ENCODE measurements at regions not wholly inside any gene's neighbourhood (a gene's known extent, or its start where the extent isn't known, plus 50 kb on each side); places are given as distances from the start of the nearest gene placed in this dataset.

DNA sequence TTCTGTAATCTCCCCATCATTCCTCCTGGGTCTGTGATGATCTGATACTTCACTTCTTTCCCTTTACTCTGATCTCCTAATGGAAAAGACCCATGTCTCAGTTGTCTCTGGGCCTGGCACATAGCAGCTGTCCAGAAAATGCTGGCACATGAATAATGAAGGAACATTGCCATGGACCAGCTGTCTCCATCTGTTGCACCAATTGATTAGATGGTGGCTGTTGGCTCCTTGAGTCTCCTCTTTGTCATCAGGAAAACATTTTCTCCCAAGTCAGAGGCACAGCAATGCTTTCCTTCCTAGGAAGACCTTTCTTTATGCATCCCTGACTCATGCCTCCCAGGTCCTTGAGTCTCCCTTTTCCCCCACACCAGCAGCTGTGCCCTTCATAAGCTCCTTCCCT lies 286.2 kb upstream of the CXCR4 start:
- no peak for DNase-seq (ENCODE audit: low read depth)

DNA sequence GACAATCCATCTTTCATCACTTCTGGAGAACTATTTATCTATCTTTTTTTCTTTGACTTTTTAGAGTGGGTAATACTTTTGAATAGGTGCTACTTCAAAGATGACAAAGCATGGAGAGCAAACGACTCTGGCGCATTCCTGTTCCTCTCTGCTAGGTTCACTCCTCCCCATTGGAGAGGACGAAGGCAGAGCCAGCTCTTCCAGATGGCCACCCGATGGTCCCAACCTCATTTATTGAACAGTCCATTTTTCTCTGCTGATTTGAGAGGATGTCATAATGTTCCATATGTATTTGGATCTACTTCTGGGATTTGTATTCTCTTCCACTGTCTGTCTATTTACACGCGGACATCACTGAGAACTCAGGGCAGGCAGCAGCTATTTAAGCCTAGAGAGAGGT lies 284.3 kb upstream of the CXCR4 start:
- DNase-seq (ENCODE audit: low read depth) = no peak

DNA sequence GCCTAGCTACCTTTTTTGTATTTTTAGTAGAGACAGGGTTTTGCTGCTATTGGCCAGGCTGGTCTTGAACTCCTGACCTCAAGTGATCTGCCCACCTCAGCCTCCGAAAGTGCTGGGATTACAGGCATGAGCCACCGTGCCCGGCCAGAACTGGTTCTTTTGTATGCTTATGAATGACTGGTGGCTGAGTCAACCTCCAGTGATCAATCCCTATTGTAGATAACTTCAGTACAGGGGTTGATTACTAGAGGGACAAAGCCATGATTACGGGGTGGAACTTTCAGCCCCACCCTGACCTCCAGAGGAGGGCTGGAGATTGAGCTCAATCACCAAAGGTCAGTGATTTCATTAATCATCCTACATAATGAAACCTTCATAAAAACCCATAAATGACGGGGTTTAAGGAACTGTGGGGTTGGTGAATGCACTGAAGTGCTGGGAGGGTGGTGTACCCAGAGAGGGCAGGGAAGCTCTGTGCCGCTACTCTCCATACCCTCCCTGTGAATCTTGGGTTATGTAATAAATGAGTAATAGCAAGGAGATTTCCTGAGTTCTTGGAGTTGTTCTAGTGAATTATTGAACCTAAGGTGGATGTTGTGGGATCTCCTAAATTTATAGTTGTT lies 281.8 kb upstream of the CXCR4 start:
- no peak for DNase-seq (ENCODE audit: low read depth)

DNA sequence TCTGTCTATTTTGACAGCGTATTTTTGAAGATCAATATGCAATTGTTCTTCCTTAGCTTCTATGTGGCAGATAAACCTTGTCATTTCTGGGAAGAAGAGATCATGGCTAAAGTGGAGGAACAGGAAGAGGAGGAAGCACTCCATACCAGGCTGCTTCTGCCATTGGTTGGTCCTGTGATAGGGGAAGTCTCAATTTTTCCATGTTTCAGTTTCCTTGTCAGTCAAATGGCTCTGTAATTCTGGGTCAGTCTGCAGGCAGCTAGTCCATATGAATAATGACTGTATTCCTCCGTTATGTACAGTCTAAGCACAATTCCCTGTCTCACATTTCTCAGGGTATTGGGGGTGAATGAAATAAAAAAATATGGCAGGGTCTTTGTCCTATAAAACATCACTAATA lies 277.6 kb upstream of the CXCR4 start:
- no peak for DNase-seq (ENCODE audit: low read depth)

DNA sequence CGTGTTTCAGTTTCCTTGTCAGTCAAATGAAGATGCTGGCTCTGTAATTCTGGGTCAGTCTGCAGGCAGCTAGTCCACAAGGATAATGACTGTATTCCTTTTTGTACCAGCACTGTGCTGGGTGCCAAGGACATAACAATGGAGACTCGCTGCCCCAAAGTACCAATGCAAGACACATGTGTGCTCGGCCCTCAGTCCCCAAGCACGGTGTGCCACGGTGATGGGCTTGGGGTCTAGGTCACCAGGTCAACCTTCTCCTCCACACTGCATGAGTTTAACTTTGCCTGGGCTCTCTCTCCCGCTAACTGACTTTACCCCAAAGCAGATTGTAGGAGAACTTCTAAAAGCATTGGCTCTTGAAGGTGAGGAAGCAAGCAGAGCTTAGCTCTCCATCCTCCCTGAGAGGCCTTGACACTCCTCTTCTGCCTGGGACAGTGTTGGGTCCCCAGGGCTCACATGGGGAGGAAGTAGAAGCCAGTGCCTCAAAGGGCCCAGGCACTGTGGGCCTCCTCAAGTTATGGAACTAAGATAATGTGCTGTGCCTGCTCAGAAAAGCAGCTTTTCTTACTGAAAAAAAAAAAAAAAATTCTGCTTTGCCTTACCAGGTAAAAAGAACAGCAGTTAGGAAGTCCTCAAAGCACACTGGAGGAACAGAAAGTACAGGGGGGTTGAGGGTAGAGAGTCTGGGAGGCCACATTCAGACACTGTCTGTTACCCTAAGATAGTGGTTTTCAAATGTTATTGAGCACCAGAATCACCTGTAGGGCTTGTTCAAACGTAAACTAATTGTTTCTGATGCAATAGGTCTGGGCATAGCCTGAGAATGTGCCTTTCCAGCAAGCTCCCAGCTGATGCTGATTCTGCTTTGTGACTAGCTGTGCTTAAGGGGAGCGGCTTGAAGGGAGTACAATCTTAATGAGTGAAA lies 276.4 kb upstream of the CXCR4 start:
- no peak for DNase-seq (ENCODE audit: low read depth)

DNA sequence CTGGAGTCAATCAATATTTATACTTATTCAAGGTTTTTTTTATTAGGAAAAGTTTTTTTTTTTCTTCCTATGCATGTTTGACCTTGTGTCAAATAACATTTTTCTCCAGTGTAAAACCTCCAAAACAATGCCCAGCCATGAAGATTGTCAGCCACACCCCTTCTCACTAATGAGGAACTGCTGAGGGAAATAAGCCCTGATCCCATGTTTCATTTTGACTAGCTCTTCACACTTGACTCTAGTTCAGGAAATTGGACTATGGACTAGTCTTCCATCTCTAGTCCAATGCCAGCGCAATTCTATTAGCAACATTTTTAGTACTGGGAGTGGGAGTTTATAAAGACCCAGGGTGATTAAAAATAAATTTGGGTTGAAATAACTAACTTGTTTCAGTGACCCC lies 275.6 kb upstream of the CXCR4 start:
- no peak for DNase-seq (ENCODE audit: low read depth)

DNA sequence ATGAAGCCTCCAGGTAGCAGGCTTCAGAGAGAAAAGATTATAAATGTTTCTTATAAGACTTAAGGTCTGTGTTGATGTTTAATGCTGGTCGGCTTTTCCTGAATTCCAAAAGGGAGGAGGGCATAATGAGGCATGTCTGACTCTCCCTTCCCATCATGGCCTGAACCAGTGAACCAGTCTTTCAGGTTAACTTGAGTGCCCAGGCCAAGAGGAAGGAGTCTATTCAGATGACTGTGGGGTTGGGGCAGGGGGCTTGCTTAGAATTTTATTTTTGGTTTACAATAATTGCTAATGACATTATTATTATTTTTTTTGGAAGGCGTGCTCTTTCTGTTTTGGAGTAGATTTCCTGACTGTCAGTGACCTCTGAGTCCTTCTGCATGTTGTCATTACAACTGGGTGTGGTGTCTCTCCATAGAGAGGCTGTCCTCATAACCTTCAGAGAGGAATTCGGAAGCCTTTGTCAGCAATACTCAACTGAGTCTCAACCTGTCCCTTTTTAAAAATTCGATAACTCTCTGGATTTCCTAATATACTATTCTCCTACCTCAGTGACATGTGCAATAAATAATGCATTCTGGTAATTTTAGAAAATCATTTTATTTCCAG lies 275.1 kb upstream of the CXCR4 start:
- DNase-seq (ENCODE audit: low read depth) = no peak

DNA sequence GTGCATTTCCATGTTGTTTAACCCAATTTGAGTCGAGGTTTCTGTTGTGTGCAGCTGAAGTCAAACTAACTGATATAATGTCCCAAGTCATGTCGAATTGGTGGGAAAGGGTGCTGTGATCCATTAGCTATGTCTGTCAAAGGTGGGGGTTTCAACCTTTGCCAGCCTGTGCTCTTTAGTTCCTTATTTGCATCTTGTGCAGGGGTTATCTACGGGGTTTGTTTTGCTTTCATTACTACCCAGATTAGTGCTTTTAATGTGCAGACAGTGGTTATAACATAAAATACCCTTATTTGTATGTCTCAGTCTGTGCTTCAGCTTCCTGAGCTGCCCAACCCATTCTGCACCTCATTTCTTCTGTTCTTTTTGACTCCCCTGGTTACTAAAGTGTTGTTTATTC lies 271.9 kb upstream of the CXCR4 start:
- no peak for DNase-seq (ENCODE audit: low read depth)

DNA sequence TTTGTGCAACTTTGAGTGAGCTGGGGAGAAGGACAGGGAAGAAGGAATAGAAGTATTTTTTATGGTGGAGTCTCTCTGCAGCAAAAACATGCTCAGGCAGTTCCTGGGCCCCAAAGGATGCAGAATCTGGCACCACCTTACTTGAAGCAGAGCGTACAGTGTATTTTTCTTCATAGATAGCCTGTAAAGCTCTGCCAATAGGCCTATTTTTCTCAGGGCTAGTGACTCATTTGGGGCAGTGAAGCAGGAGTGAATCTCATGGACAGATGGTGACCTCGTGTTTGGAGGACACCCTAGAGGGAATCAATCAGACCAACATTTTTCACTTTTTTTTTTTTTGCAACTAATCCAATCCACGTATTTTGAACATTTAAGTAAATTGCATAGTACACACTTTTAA lies 268.1 kb upstream of the CXCR4 start:
- DNase-seq (ENCODE audit: low read depth) = no peak

DNA sequence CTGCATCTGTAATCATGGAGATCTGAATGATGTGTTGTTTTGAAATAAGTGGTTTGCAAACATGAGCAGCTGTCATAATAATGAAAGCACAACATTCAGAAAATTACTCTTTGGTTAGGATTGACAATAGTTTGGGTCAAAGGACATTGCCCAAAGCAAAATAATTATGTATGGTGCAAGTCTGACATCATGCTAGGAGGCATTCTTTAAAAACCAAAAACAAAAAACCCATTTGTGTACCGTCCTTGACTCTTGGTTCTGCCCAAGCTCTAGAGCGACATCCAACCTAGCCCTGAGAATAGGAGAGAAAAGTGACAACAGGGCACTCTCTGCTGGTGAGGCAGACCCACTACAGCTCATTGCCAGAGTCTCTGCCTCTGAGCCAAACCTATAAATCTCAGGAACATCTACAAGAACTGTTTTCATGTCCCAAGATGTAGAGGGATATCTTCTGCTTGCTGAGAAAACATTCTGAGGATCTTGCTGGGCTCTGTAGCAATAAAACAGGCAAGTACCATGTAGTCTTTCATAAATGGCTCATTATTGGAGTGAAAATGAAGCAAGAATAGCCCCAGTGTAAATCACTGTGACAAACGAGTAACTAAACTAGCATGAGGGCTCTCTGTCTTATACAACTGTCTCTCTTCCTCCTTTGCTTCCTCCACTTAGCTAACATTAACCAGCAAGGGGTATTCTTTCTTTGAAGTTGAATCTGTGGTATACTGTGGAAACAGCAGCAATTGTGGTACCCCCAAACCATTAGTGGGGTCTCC lies 266.8 kb upstream of the CXCR4 start:
- peak; percentile 9 for DNase-seq (ENCODE audit: low read depth)

DNA sequence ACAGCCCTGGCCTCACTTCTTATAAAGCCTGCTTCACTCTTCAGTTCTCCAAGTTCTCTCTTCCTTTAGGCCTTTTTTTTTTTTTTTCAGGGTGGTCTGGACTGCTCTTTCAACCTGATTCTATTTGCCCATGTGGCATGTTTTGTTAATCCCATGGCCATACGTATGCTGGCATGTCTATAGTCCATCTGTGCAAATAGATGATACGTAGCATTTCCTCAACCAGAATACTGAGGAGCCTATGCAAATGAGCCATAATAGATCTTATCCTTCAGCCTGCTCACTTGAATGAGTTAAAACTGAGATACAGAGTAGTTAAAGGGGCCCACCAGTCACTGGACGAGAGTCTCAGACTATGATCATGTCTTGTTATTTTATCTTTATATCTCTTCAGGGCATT lies 265.2 kb upstream of the CXCR4 start:
- DNase-seq (ENCODE audit: low read depth) = no peak

DNA sequence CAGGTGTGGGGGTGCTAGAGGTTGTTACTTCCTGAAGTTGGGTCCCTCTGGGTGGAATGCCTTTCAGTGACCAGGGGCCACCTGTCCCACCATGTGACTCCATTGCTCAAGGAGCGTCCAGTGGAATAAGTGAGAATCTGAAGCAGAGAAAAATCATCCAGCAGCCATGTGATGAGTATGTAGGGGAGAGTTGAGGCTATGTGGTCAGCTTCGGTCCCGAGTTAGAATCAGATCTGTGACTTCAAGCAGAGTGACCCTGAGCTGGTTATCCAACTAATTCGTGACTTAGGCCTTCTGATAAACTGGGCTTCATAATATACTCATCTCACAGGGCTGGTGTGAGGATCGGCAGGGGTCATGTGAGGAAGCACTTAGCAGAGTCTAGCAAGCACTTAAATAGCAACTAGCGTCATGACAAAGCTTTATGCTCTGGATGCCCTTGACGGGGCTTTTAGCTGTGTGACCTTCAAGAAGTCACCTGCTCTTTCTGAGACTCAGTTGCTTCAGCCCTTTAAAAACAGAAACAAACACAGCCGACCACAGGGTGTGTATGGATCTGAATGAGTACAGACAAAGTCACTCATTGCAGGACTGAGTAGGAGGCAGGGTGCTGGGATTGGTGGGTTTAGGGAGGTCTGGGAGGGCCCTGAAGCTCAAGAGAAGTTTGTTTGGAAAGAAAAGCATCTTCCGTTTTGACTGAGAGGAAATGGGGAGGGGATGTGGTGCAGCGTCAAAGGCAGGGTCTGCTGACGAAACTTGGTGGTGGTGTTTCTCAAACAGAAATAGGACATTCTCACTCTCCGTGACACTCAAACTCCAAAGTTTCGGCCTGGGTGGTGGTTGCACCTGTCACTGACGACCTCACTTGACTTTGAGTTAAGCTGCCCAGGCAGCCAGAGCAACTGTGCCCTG lies 264.0 kb upstream of the CXCR4 start:
- no peak for DNase-seq (ENCODE audit: low read depth)

DNA sequence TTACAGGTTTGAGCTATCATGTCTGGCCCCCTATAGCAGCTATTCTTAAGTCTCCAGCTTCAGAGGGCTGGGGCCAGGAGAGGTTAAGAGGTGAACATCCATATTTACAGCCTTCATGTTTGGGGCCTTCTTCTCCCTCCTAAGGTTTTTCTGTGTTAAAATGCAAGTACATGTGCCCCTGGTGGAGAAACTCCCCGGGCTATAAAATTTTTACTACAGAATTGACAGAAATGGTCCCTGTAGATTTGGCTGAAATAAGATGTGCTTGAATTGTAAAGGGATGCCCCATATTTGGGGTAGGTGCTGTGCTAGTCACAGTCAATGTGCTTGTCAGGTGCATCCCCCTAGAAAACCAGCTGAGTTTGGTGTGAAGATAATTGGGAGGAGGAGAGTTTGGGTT lies 263.3 kb upstream of the CXCR4 start:
- DNase-seq (ENCODE audit: low read depth) = no peak

DNA sequence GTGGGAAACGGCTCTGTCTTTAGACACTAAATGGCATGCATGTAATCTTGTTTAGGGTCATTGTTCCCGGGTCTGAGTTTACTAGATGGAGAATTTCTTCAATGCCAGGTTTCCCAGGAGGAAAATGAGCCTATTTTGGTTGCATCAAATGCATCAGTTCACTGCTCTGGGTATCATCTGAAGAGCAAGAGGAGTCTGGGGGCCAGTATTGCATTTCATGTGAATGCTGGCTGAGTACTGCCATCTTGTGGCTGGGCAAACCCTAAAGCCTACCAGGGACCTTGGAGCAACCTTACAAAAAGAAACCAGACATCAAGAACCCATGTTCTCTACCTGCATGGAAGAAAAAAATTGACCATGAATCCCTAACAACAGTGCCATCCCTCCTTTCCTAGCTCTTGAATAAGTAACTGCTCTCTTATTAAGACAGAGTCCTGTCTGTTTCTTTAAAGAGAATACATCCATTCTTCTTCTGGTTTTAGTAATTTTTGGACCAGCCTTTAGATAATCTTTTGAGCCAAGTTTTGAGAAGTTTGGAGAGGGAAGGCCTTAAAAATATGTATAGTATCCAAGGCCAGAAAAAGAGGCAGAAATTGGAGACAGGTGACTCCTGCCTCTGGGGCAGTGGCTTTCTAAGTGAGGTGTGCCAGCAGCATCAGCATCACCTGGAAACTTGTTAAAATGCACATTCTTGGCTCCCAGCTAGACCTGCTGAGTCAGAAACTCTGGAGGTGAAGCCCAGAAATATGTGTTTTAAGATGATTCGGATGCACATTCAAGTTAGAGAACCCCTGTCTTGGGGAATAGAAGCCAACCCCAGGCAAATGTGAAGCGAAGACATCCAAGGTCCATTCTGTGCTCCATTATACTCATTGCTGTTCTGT lies 261.0 kb upstream of the CXCR4 start:
- DNase-seq (ENCODE audit: low read depth) = peak; percentile 27

DNA sequence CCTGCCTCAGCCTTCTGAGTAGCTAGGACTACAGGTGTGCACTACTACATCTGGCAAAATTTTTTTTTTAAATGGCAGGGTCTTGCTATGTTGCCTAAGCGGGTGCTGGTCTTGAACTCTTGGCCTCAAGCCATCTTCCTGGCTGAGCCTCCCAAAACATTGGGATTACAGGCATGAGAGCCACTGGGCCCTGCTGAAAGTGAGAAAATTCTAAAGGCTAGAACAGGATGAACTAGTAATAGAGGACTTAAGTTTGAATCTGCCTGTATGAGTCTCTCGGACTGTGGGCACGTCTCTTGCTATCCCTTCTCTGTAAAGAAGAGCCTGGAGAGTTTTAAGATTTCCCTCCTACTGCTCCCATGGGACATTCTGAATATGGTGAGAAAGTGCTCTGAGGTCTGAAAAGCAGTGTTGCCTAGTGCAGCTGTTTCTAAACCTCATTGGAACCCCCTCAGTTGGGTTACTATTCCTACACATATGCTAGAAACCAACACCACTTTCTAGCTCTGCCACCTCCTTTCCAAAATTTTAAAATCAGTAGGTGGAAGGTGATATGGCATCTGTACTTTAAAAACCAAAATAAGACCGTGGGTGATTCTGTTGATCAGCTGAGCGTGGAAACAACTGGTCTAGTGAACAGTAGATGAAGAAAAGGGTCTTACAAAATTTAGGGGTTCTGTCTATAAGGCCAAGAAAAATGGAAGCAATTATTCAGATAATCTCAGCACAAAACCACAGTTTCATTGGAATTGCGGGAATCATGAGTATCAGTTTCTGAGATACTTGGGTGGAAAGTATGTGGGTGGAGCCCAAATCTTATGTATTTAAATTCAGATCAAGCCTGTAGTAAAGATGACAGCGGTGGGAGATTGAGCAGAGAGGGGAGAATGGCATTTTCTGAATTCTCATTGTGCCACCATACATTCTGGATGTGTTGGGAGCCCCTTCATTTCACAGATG lies 259.8 kb upstream of the CXCR4 start:
- DNase-seq (ENCODE audit: low read depth) = no peak

DNA sequence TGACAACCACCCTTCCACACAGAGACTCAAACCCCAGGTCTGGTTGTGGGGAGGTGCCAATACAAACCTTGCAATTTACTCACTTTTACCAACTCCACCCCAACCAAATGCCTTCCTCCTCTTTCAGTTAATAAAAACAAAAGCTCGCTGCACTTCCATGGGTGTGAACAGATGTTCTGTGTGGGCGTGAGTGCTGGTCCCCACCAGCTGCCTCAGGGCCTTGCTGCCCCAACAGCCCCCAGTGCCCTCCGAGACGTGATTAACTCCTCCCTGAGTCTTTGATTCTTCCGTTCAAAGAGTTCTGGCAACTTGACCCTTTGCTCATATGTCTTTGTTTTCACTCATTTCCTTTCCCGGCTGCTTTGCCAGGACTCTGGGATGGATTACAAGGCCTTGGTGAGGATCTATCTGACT lies 258.9 kb upstream of the CXCR4 start:
- no peak for DNase-seq (ENCODE audit: low read depth)

DNA sequence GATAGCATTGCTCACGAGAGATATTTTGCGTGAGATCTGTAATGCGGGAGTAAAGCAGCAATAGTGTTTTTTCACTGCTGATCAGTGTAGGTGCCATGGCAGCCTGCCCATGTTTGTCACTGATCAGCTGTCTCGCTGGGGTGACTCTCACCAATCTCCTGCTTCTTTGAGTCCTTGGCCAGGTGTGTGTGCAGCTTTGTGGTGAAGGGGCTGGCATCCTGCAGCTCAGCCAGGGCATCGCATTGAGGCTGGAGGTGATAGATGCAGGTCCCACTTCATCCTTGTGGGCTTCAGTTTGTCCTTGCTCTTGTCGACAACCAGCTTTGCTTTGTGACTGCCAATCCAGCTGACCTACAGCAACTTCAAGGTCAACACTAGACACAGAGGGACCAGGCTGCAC lies 258.3 kb upstream of the CXCR4 start:
- no peak for DNase-seq (ENCODE audit: low read depth)

DNA sequence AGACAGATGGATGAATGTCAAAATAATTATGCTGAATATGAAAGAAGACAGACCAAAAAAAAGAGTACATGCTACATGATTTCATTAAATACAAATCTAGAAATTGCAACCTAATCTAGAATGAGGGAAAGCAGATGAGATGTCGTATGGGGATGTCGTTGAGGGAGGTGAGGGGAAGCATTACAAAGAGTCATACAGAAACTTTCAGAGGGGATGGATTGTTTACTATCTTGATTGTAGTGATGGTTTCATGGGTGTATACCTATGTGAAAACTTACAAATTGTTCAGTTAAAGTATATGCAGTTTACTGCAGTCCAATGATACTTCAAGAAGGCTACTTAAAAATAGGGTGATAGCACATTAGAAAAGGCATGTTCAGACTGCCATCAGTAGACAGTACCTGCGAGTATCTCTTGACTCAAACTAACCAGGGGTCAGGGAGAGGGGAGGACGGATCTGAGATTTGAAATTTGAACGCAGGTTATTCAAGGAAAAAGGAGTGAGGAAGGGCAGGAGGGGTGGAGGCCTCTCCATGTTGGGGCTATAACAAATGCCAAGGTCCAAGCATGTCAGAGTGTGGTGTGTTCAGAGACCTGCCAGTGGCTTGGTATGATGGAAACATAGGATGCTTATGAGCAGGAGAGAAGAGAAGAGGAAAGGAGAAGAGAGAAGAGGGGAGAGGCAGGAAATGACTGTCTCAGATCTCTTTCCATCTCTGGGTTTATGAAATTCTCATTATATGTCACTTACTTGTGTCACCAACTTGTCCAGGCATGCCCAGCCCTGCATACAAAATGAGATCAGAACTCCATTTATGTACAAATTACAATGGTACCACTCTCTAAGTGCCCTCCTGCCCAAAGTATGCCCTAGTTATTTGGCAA lies 257.3 kb upstream of the CXCR4 start:
- no peak for DNase-seq (ENCODE audit: low read depth)
